ENCODE measurements at regions not wholly inside any gene's neighbourhood (a gene's known extent, or its start where the extent isn't known, plus 50 kb on each side); places are given as distances from the start of the nearest gene placed in this dataset.

GRCh38 chr6:22752522-22752921, 183.2 kb downstream of the HDGFL1 start:
- WGBS, 5 donors, result 93 to 99% (median 96%) methylated on average over 2 of the region's 2 CpGs
- Histone ChIP-seq H3K36me3 (no peaks in the 10 kb centered on the region), H3K4me1 (no peaks in the 10 kb centered on the region), H3K4me3 (no peak overlapping the region), H3K27me3 (replicated peaks in 1 of 7) (no peaks in the 10 kb centered on the region), H3K27ac (no peak overlapping the region), H3K9me3 (peaks cover 0 to 4% (median 0%) of the 10 kb centered on the region in 8 donors)
- TF ChIP-seq CTCF (IDR thresholded peaks at IDR 0.05 in 8 of 11, conservative IDR thresholded peaks at IDR 0.05 in 3 of 11), result no peak
- TF ChIP-seq POLR2AphosphoS5 (IDR thresholded peaks at IDR 0.05), result no peak
- TF ChIP-seq POLR2A (IDR thresholded peaks at IDR 0.05), result no peak
- intact Hi-C loops (cut with DNase I; ENCODE audit: low total_unique reads), result no loop called here
- DNase-seq, result no peak

- TF ChIP-seq CTCF (IDR thresholded peaks at IDR 0.05 in 8 of 11, conservative IDR thresholded peaks at IDR 0.05 in 3 of 11), result no peak
- no peak for TF ChIP-seq POLR2AphosphoS5 (IDR thresholded peaks at IDR 0.05)
- no peak for TF ChIP-seq POLR2A (IDR thresholded peaks at IDR 0.05)
- intact Hi-C loops (cut with DNase I; ENCODE audit: low total_unique reads), result no loop called here
- 27 to 66% (median 37%) methylated on average over 2 of the region's 2 CpGs for WGBS, 5 donors
- Histone ChIP-seq H3K4me1 (no peaks in the 10 kb centered on the region), H3K9me3 (peaks cover 0 to 4% (median 0%) of the 10 kb centered on the region in 8 donors), H3K36me3 (no peaks in the 10 kb centered on the region), H3K4me3 (no peak overlapping the region), H3K27me3 (replicated peaks in 1 of 7) (no peaks in the 10 kb centered on the region), H3K27ac (peak overlapping the region in 3 of 8 donors; percentile 6 to 27 (median 23))
- no peak for DNase-seq
These were observed 184.7 kb downstream of the HDGFL1 start for GRCh38 chr6:22754061-22754460.

GRCh38 chr6:22755605-22756004, 186.2 kb downstream of the HDGFL1 start:
- Histone ChIP-seq H3K27ac (peak overlapping the region in 1 of 8 donors; percentile 33), H3K27me3 (replicated peaks in 1 of 7) (no peaks in the 10 kb centered on the region), H3K9me3 (peaks cover 0 to 4% (median 0%) of the 10 kb centered on the region in 8 donors), H3K4me3 (no peak overlapping the region), H3K36me3 (no peaks in the 10 kb centered on the region), H3K4me1 (no peaks in the 10 kb centered on the region)
- 67 to 76% (median 73%) methylated on average over 4 of the region's 4 CpGs for WGBS, 5 donors
- no peak for DNase-seq
- intact Hi-C loops (cut with DNase I; ENCODE audit: low total_unique reads), result no loop called here
- no peak for TF ChIP-seq POLR2AphosphoS5 (IDR thresholded peaks at IDR 0.05)

- intact Hi-C loops (cut with DNase I; ENCODE audit: low total_unique reads), result no loop called here
- Histone ChIP-seq H3K4me1 (no peaks in the 10 kb centered on the region), H3K9me3 (peaks cover 0 to 4% (median 0%) of the 10 kb centered on the region in 8 donors), H3K36me3 (no peaks in the 10 kb centered on the region), H3K27me3 (replicated peaks in 1 of 7) (no peaks in the 10 kb centered on the region), H3K4me3 (no peak overlapping the region), H3K27ac (peak overlapping the region in 1 of 8 donors; percentile 33)
- WGBS, 5 donors, result 61 to 85% (median 76%) methylated on average over 3 of the region's 3 CpGs
- TF ChIP-seq CTCF (IDR thresholded peaks at IDR 0.05 in 8 of 11, conservative IDR thresholded peaks at IDR 0.05 in 3 of 11), result no peak
- no peak for TF ChIP-seq POLR2AphosphoS5 (IDR thresholded peaks at IDR 0.05)
- TF ChIP-seq POLR2A (IDR thresholded peaks at IDR 0.05), result no peak
- no peak for DNase-seq
These were observed 187.0 kb downstream of the HDGFL1 start for GRCh38 chr6:22756365-22756764.

- Histone ChIP-seq H3K36me3 (no peaks in the 10 kb centered on the region), H3K27me3 (replicated peaks in 1 of 7) (no peaks in the 10 kb centered on the region), H3K27ac (no peak overlapping the region), H3K9me3 (peaks cover 0 to 7% (median 0%) of the 10 kb centered on the region in 8 donors), H3K4me3 (no peak overlapping the region), H3K4me1 (no peaks in the 10 kb centered on the region)
- TF ChIP-seq POLR2A (IDR thresholded peaks at IDR 0.05) (no peak), CTCF (IDR thresholded peaks at IDR 0.05 in 8 of 11, conservative IDR thresholded peaks at IDR 0.05 in 3 of 11) (no peak), POLR2AphosphoS5 (IDR thresholded peaks at IDR 0.05) (no peak)
- DNase-seq, result no peak
- intact Hi-C loops (cut with DNase I; ENCODE audit: low total_unique reads), result no loop called here
These were observed 195.1 kb downstream of the HDGFL1 start for GRCh38 chr6:22764496-22764895.
